SK-N-SH (cell line): ENCODE measurements at regions not wholly inside any gene's neighbourhood (a gene's known extent, or its start where the extent isn't known, plus 50 kb on each side); places are given as distances from the start of the nearest gene placed in this dataset.

Experiments
- CTCF ChIA-PET: fragments of 300-600, 350-600 bp; formaldehyde crosslinking; extraction: SDS; loops from one replicate; lab custom pipeline; 2021; lab: Yijun Ruan, JAX
- POLR2A ChIA-PET: fragments of 350-600 bp; sonication (Branson Sonifier 250); formaldehyde crosslinking; extraction: SDS; loops from one replicate; lab custom pipeline; 2020; ENCODE audit warnings: antibody characterized with exemption, inconsistent platforms; lab: Yijun Ruan, JAX
- DNase-seq: peaks from one replicate; pipeline ENCODE4 v3.0.0; 2012
- H2AFZ ChIP-seq: fragments of 200-600 bp; sonication (generic); 2 replicates; pipeline ENCODE4 v1.8.1; 2016; ENCODE audit warnings: antibody characterized with exemption, mild to moderate bottlenecking, low read depth
- H3F3A ChIP-seq: fragments of 200-600 bp; sonication (generic); replicated peaks from 2 replicates; pipeline ENCODE3; 2016; ENCODE audit warnings: antibody characterized with exemption, mild to moderate bottlenecking; ENCODE audit not compliant: insufficient read depth
- H3K27ac ChIP-seq, 2 experiments: fragments of 200-500 bp in 1 of 2; fragments of 200-600 bp in 1 of 2; sonication (Bioruptor generic) in 1 of 2; sonication (generic), shearing (Covaris generic) in 1 of 2; 2 replicates each; pipeline versions ENCODE4 v1.5.1 to v1.6.1; 2014 to 2016; ENCODE audit warnings: low read depth in 2 of 2, inconsistent platforms in 1 of 2, low read length in 1 of 2, mild to moderate bottlenecking in 1 of 2, mixed read lengths in 1 of 2
- H3K27me3 ChIP-seq: fragments of 200-600 bp; sonication (generic), shearing (Covaris generic); 2 replicates; pipeline ENCODE4 v1.6.1; 2016; ENCODE audit warnings: mixed run types; ENCODE audit not compliant: insufficient read depth
- H3K36me3 ChIP-seq, 2 experiments: fragments of 200-500 bp in 1 of 2; fragments of 200-600 bp in 1 of 2; sonication (Bioruptor generic) in 1 of 2; sonication (generic) in 1 of 2; replicated peaks in 1 of 2; 2 replicates each; pipeline versions ENCODE3 to v1.5.1; 2014 to 2016; ENCODE audit warnings: low read length in 1 of 2, mild to moderate bottlenecking in 1 of 2; ENCODE audit not compliant: insufficient read depth in 2 of 2, control insufficient read depth in 1 of 2
- H3K4me1 ChIP-seq, 2 experiments: fragments of 200-500 bp in 1 of 2; fragments of 200-600 bp in 1 of 2; sonication (Bioruptor generic) in 1 of 2; sonication (generic), shearing (Covaris generic) in 1 of 2; 2 replicates each; pipeline versions ENCODE4 v1.5.1 to v1.6.1; 2014 to 2016; ENCODE audit warnings: low read depth in 1 of 2, low read length in 1 of 2, mixed run types in 1 of 2; ENCODE audit not compliant: insufficient read depth in 2 of 2, control insufficient read depth in 1 of 2
- H3K4me2 ChIP-seq: fragments of 200-600 bp; sonication (generic), shearing (Covaris generic); 2 replicates; pipeline ENCODE4 v1.6.1; 2017; ENCODE audit warnings: mixed run types
- H3K4me3 ChIP-seq, 2 experiments: fragments of 200-500 bp in 1 of 2; fragments of 200-600 bp in 1 of 2; sonication (Bioruptor generic) in 1 of 2; sonication (generic), shearing (Covaris generic) in 1 of 2; 2 replicates each; pipeline versions ENCODE4 v1.5.1 to v1.8.1; 2014 to 2016; ENCODE audit warnings: low read depth in 2 of 2, inconsistent platforms in 1 of 2, low read length in 1 of 2, mild to moderate bottlenecking in 1 of 2, mixed read lengths in 1 of 2, moderate library complexity in 1 of 2
- H3K79me2 ChIP-seq: fragments of 200-600 bp; sonication (generic); 2 replicates; pipeline ENCODE4 v1.8.1; 2017; ENCODE audit warnings: mild to moderate bottlenecking; ENCODE audit not compliant: insufficient read depth
- H3K9ac ChIP-seq: fragments of 200-600 bp; sonication (generic); 2 replicates; pipeline ENCODE4 v1.6.1; 2017; ENCODE audit warnings: mixed run types
- H3K9me2 ChIP-seq: fragments of 200-600 bp; sonication (generic); 2 replicates; pipeline ENCODE4 v1.6.1; 2017; ENCODE audit warnings: mixed run types
- H3K9me3 ChIP-seq: fragments of 200-600 bp; sonication (generic); 2 replicates; pipeline ENCODE4 v1.6.1; 2017; ENCODE audit warnings: mixed run types, mild to moderate bottlenecking, moderate library complexity
- H4K20me1 ChIP-seq: fragments of 200-600 bp; sonication (generic); 2 replicates; pipeline ENCODE4 v1.6.1; 2017; ENCODE audit warnings: mild to moderate bottlenecking, mixed run types; ENCODE audit not compliant: insufficient read depth
- CHD2 ChIP-seq: fragments of 150-350 bp; IDR thresholded peaks from 2 replicates; pipeline ENCODE4 v1.6.1; 2018; ENCODE audit warnings: low read length; ENCODE audit not compliant: partially characterized antibody
- ELF1 ChIP-seq: IDR thresholded peaks from 2 replicates; pipeline ENCODE4 v1.4.0; 2012
- EZH2phosphoT487 ChIP-seq: fragments of 200-600 bp; sonication (generic); IDR thresholded peaks from 2 replicates; pipeline ENCODE4 v1.6.1; 2017; ENCODE audit warnings: low read depth, mixed run types, mild to moderate bottlenecking, antibody characterized with exemption, moderate library complexity, borderline replicate concordance
- FOSL2 ChIP-seq: IDR thresholded peaks from 2 replicates; pipeline ENCODE4 v1.4.0; 2012; ENCODE audit warnings: low read depth, mild to moderate bottlenecking, moderate library complexity, borderline replicate concordance
- FOXJ3 ChIP-seq: sonication (generic); formaldehyde crosslinking; IDR thresholded peaks from 2 replicates; pipeline ENCODE4 v1.5.1; 2020; ENCODE audit warnings: mild to moderate bottlenecking, missing genetic modification reagents
- GATA2 ChIP-seq: sonication (generic); formaldehyde crosslinking; IDR thresholded peaks from 2 replicates; pipeline ENCODE4 v1.5.0; 2020; ENCODE audit warnings: mild to moderate bottlenecking, missing genetic modification reagents
- MEF2A ChIP-seq: IDR thresholded peaks from 2 replicates; pipeline ENCODE4 v1.4.0; 2012; ENCODE audit warnings: low read depth, borderline replicate concordance
- MXI1 ChIP-seq: IDR thresholded peaks from 2 replicates; pipeline ENCODE4 v1.6.1; 2012; ENCODE audit warnings: mild to moderate bottlenecking, low read depth, low read length, improper control_type of control experiment
- NRF1 ChIP-seq: IDR thresholded peaks from 2 replicates; pipeline ENCODE4 v1.6.1; 2012; ENCODE audit warnings: low read depth, mild to moderate bottlenecking, low read length
- PBX3 ChIP-seq: IDR thresholded peaks from 2 replicates; pipeline ENCODE4; 2012
- POLR2AphosphoS5 ChIP-seq: IDR thresholded peaks from 2 replicates; pipeline ENCODE4 v1.6.1; 2012; ENCODE audit warnings: low read depth, low read length
- RAD21 ChIP-seq: IDR thresholded peaks from 2 replicates; pipeline ENCODE4 v1.6.1; 2012; ENCODE audit warnings: mild to moderate bottlenecking, low read length
- RCOR1 ChIP-seq: fragments of 150-350 bp; IDR thresholded peaks from 2 replicates; pipeline ENCODE4 v1.6.1; 2017; ENCODE audit warnings: antibody characterized with exemption, low read length
- SIN3A ChIP-seq: IDR thresholded peaks from 2 replicates; pipeline ENCODE4 v1.6.1; 2012; ENCODE audit warnings: low read depth, mild to moderate bottlenecking, low read length, moderate library complexity, borderline replicate concordance
- TCF12 ChIP-seq: IDR thresholded peaks from 2 replicates; pipeline ENCODE4 v1.4.0; 2012
- TEAD4 ChIP-seq: IDR thresholded peaks from 2 replicates; pipeline ENCODE4 v1.4.0; 2012; ENCODE audit warnings: mild to moderate bottlenecking, borderline replicate concordance; ENCODE audit not compliant: insufficient read depth
- YY1 ChIP-seq: IDR thresholded peaks from 2 replicates; pipeline ENCODE4 v1.4.0; 2012; ENCODE audit warnings: low read depth, mild to moderate bottlenecking
- ZBTB33 ChIP-seq: IDR thresholded peaks from 2 replicates; pipeline ENCODE4 v1.4.0; 2012; ENCODE audit warnings: low read depth, borderline replicate concordance
- WGBS: methylation state at CpG from one replicate; pipeline ENCODE4 v1.1.6; 2017; ENCODE audit warnings: low lambda C conversion rate; 5-methylcytosine and 5-hydroxymethylcytosine counted together

- Histone ChIP-seq H3K27ac (no peak overlapping the region), H3K27me3 (no peaks in the 10 kb centered on the region), H3K4me3 (no peak overlapping the region), H4K20me1 (no peaks in the 10 kb centered on the region), H3K9me3 (no peaks in the 10 kb centered on the region), H3F3A (peaks cover 4% of the 10 kb centered on the region), H3K4me1 (peaks cover 7 to 8% of the 10 kb centered on the region in 2 experiments), H2AFZ (peak overlapping the region; percentile 23; the same call in 1 of the 2 replicates), H3K36me3 (no peaks in the 10 kb centered on the region), H3K4me2 (no peak overlapping the region), H3K9ac (no peak overlapping the region), H3K79me2 (no peaks in the 10 kb centered on the region), H3K9me2 (no peaks in the 10 kb centered on the region)
- TF ChIP-seq CHD2: no peak
- TF ChIP-seq FOSL2: no peak
- no peak for TF ChIP-seq GATA2 (CRISPR knock-in tag)
- no peak for TF ChIP-seq PBX3
- TF ChIP-seq RAD21: no peak
- TF ChIP-seq SIN3A: no peak
- no peak for TF ChIP-seq ZBTB33
- TF ChIP-seq MXI1: no peak
- TF ChIP-seq RCOR1: no peak
- no peak for TF ChIP-seq TEAD4
- TF ChIP-seq MEF2A: no peak
- TF ChIP-seq FOXJ3 (CRISPR knock-in tag): no peak
- no peak for TF ChIP-seq EZH2phosphoT487
- TF ChIP-seq TCF12: no peak
- TF ChIP-seq NRF1: no peak
- TF ChIP-seq POLR2AphosphoS5: no peak
- TF ChIP-seq ELF1: no peak
- no peak for TF ChIP-seq YY1
- no peak for DNase-seq
- POLR2A ChIA-PET: no interaction called here
- CTCF ChIA-PET: interaction anchor here (0.9 to 1.2 kb wide), 2 partner anchors 11 to 214 kb away, joined by 3 to 4 read pairs; no protein-coding TSS in a partner anchor
- WGBS: 82% methylated on average over 7 of the region's 7 CpGs
Measured at GRCh38 chr1:55589671-55590297, 374.6 kb upstream of the USP24 start.
